ENCODE measurements at regions not wholly inside any gene's neighbourhood (a gene's known extent, or its start where the extent isn't known, plus 50 kb on each side); places are given as distances from the start of the nearest gene placed in this dataset.

- no peaks in the 10 kb centered on the region for H3K36me3 ChIP-seq (replicated peaks; ENCODE audit: insufficient read depth, low read depth)
- no peaks in the 10 kb centered on the region for H3K9me3 ChIP-seq (ENCODE audit: low read depth)
- 32% methylated on average over 4 of the region's 4 CpGs for WGBS (ENCODE audit: low lambda C conversion rate, missing lambda C conversion rate)
- no peaks in the 10 kb centered on the region for H3K4me1 ChIP-seq (ENCODE audit: insufficient read depth)
- H2AFZ ChIP-seq: no peak overlapping the region
- H3K27ac ChIP-seq: peak overlapping the region; percentile 59
- no peak overlapping the region for H3K4me2 ChIP-seq
- no peak for TF ChIP-seq EZH2phosphoT487 (IDR thresholded peaks at IDR 0.05; ENCODE audit: low read depth, severe bottlenecking, unreplicated experiment)
- TF ChIP-seq EZH2 (IDR thresholded peaks at IDR 0.05; ENCODE audit: borderline replicate concordance): no peak
- TF ChIP-seq CTCF (IDR thresholded peaks at IDR 0.05; ENCODE audit: poor library complexity): no peak
- DNase-seq (ENCODE audit: low spot score): peak; percentile 70
- H3K79me2 ChIP-seq: no peaks in the 10 kb centered on the region
- H3K9me2 ChIP-seq (replicated peaks; ENCODE audit: insufficient read depth): no peaks in the 10 kb centered on the region
- no peaks in the 10 kb centered on the region for H3K27me3 ChIP-seq
- no peaks in the 10 kb centered on the region for H4K20me1 ChIP-seq (ENCODE audit: insufficient read depth, poor library complexity, severe bottlenecking)
- H3K4me3 ChIP-seq: no peak overlapping the region
These were observed 866.1 kb downstream of the NSUN3 start for GRCh38 chr3:94928921-94929320.

GRCh38 chr3:94935738-94936580, 873.1 kb downstream of the NSUN3 start:
- DNase-seq (ENCODE audit: low spot score): no peak
- WGBS (ENCODE audit: low lambda C conversion rate, missing lambda C conversion rate): 80% methylated on average over 5 of the region's 5 CpGs
- TF ChIP-seq EZH2phosphoT487 (IDR thresholded peaks at IDR 0.05; ENCODE audit: low read depth, severe bottlenecking, unreplicated experiment) (no peak), EZH2 (IDR thresholded peaks at IDR 0.05; ENCODE audit: borderline replicate concordance) (no peak), CTCF (IDR thresholded peaks at IDR 0.05; ENCODE audit: poor library complexity) (no peak)

GRCh38 chr3:94937980-94938379, 875.1 kb downstream of the NSUN3 start:
- H3K4me3 ChIP-seq: no peak overlapping the region
- no peaks in the 10 kb centered on the region for H4K20me1 ChIP-seq (ENCODE audit: insufficient read depth, poor library complexity, severe bottlenecking)
- H3K36me3 ChIP-seq (replicated peaks; ENCODE audit: insufficient read depth, low read depth): no peaks in the 10 kb centered on the region
- no peak overlapping the region for H3K27ac ChIP-seq
- WGBS (ENCODE audit: low lambda C conversion rate, missing lambda C conversion rate): 97% methylated on average over 33 of the region's 34 CpGs
- no peak for DNase-seq (ENCODE audit: low spot score)
- H3K79me2 ChIP-seq: no peaks in the 10 kb centered on the region
- H2AFZ ChIP-seq: no peak overlapping the region
- H3K9me3 ChIP-seq (ENCODE audit: low read depth): no peaks in the 10 kb centered on the region
- H3K4me1 ChIP-seq (ENCODE audit: insufficient read depth): no peaks in the 10 kb centered on the region
- H3K4me2 ChIP-seq: no peak overlapping the region
- no peaks in the 10 kb centered on the region for H3K9me2 ChIP-seq (replicated peaks; ENCODE audit: insufficient read depth)
- H3K27me3 ChIP-seq: no peaks in the 10 kb centered on the region
- no peak for TF ChIP-seq EZH2 (IDR thresholded peaks at IDR 0.05; ENCODE audit: borderline replicate concordance)
- no peak for TF ChIP-seq EZH2phosphoT487 (IDR thresholded peaks at IDR 0.05; ENCODE audit: low read depth, severe bottlenecking, unreplicated experiment)
- TF ChIP-seq CTCF (IDR thresholded peaks at IDR 0.05; ENCODE audit: poor library complexity): no peak

More at GRCh38 chr3:94935738-94936580, 873.1 kb downstream of the NSUN3 start:
- H3K79me2 ChIP-seq: no peaks in the 10 kb centered on the region
- no peaks in the 10 kb centered on the region for H3K27me3 ChIP-seq
- H3K4me2 ChIP-seq: no peak overlapping the region
- H2AFZ ChIP-seq: no peak overlapping the region
- H4K20me1 ChIP-seq (ENCODE audit: insufficient read depth, poor library complexity, severe bottlenecking): no peaks in the 10 kb centered on the region
- no peak overlapping the region for H3K4me3 ChIP-seq
- H3K9me2 ChIP-seq (replicated peaks; ENCODE audit: insufficient read depth): no peaks in the 10 kb centered on the region
- no peaks in the 10 kb centered on the region for H3K4me1 ChIP-seq (ENCODE audit: insufficient read depth)
- no peak overlapping the region for H3K27ac ChIP-seq
- no peaks in the 10 kb centered on the region for H3K9me3 ChIP-seq (ENCODE audit: low read depth)
- no peaks in the 10 kb centered on the region for H3K36me3 ChIP-seq (replicated peaks; ENCODE audit: insufficient read depth, low read depth)
